Renal cortex interstitium (tissue), 11 donors: ENCODE measurements at regions not wholly inside any gene's neighbourhood (a gene's known extent, or its start where the extent isn't known, plus 50 kb on each side); places are given as distances from the start of the nearest gene placed in this dataset.

Experiments
- DNase-seq, 11 donors: peaks; one replicate each; pipeline ENCODE4 v3.0.0-alpha.2; 2013; ENCODE audit warnings: low read depth in 9 of 11, low spot score in 4 of 11; ENCODE audit errors: extremely low read depth in 1 of 11

- DNase-seq: no peak
Measured at GRCh38 chr1:94713472-94714141, 106.5 kb upstream of the SLC44A3 start.

- no peak for DNase-seq
Measured at GRCh38 chr1:94709891-94710581, 110.1 kb upstream of the SLC44A3 start.

GRCh38 chr1:94708811-94709210, 111.3 kb upstream of the SLC44A3 start:
- DNase-seq: no peak

GRCh38 chr1:94708299-94708685, 111.9 kb upstream of the SLC44A3 start:
- no peak for DNase-seq

GRCh38 chr1:94707321-94708298, 112.5 kb upstream of the SLC44A3 start:
- DNase-seq: no peak

GRCh38 chr1:94702442-94702815, 117.7 kb upstream of the SLC44A3 start:
- no peak for DNase-seq

- no peak for DNase-seq
Measured at GRCh38 chr1:94701796-94702441, 118.2 kb upstream of the SLC44A3 start.

- no peak for DNase-seq
Measured at GRCh38 chr1:94698759-94699502, 121.2 kb upstream of the SLC44A3 start.

GRCh38 chr1:94698356-94698755, 121.8 kb upstream of the SLC44A3 start:
- DNase-seq: no peak

GRCh38 chr1:94697839-94698238, 122.3 kb upstream of the SLC44A3 start:
- no peak for DNase-seq

- DNase-seq: no peak
Measured at GRCh38 chr1:94694226-94694915, 125.8 kb upstream of the SLC44A3 start.

GRCh38 chr1:94693435-94693834, 126.7 kb upstream of the SLC44A3 start:
- no peak for DNase-seq

GRCh38 chr1:94693029-94693428, 127.1 kb upstream of the SLC44A3 start:
- DNase-seq: no peak

GRCh38 chr1:94688646-94689045, 131.5 kb upstream of the SLC44A3 start:
- DNase-seq: no peak

GRCh38 chr1:94686882-94687281, 133.3 kb upstream of the SLC44A3 start:
- DNase-seq: no peak

GRCh38 chr1:94684690-94685250, 135.4 kb upstream of the SLC44A3 start:
- DNase-seq: no peak

- DNase-seq: no peak
Measured at GRCh38 chr1:94683886-94684285, 136.3 kb upstream of the SLC44A3 start.

GRCh38 chr1:94680039-94680377, 138.4 kb upstream of the F3 start:
- DNase-seq: no peak
